MM.1S (cell line): ENCODE measurements at regions not wholly inside any gene's neighbourhood (a gene's known extent, or its start where the extent isn't known, plus 50 kb on each side); places are given as distances from the start of the nearest gene placed in this dataset.

Experiments used
- DNase-seq: peaks from one replicate; pipeline ENCODE4 v3.0.0-alpha.2; 2015
- H2AFZ ChIP-seq: fragments of 300-600 bp; sonication (generic); 2 replicates; pipeline ENCODE4 v1.6.0; 2016; ENCODE audit warnings: antibody characterized with exemption, low read length
- H3F3A ChIP-seq: fragments of 300-600 bp; sonication (generic); 2 replicates; pipeline ENCODE4 v1.6.1; 2016; ENCODE audit warnings: mild to moderate bottlenecking, antibody characterized with exemption, low read length, moderate library complexity, mixed read lengths; ENCODE audit not compliant: insufficient read depth
- H3K27ac ChIP-seq: fragments of 300-600 bp; sonication (generic); 2 replicates; pipeline ENCODE4 v1.5.1; 2016; ENCODE audit warnings: mild to moderate bottlenecking, low read length
- H3K27me3 ChIP-seq: fragments of 300-600 bp; sonication (generic); replicated peaks from 2 replicates; pipeline ENCODE4 v1.6.0; 2016; ENCODE audit warnings: low read length; ENCODE audit not compliant: insufficient read depth
- H3K36me3 ChIP-seq: fragments of 300-600 bp; sonication (generic); replicated peaks from 2 replicates; pipeline ENCODE4 v1.6.1; 2016; ENCODE audit warnings: mild to moderate bottlenecking, low read length, mixed read lengths; ENCODE audit not compliant: insufficient read depth
- H3K4me1 ChIP-seq: fragments of 300-600 bp; sonication (generic); 2 replicates; pipeline ENCODE4 v1.6.1; 2016; ENCODE audit warnings: low read length, mixed read lengths
- H3K4me2 ChIP-seq: fragments of 300-600 bp; sonication (generic); 2 replicates; pipeline ENCODE4 v1.6.0; 2016; ENCODE audit warnings: low read depth, low read length
- H3K4me3 ChIP-seq: fragments of 300-600 bp; sonication (generic); 2 replicates; pipeline ENCODE4 v1.5.1; 2016; ENCODE audit warnings: low read length, mixed read lengths
- H3K79me2 ChIP-seq: fragments of 300-600 bp; sonication (generic); 2 replicates; pipeline ENCODE4 v1.6.1; 2016; ENCODE audit warnings: mixed run types, low read length, mixed read lengths
- H3K9ac ChIP-seq: fragments of 300-600 bp; sonication (generic); 2 replicates; pipeline ENCODE4 v1.6.1; 2016; ENCODE audit warnings: low read length, mixed read lengths
- H3K9me2 ChIP-seq: fragments of 300-600 bp; sonication (generic); replicated peaks from 2 replicates; pipeline ENCODE4 v1.6.1; 2016; ENCODE audit warnings: mild to moderate bottlenecking, low read length, mixed read lengths; ENCODE audit not compliant: insufficient read depth
- H3K9me3 ChIP-seq: fragments of 300-600 bp; sonication (generic); replicated peaks from 2 replicates; pipeline ENCODE4 v1.6.1; 2016; ENCODE audit warnings: mild to moderate bottlenecking, low read length, mixed read lengths; ENCODE audit not compliant: insufficient read depth
- H4K20me1 ChIP-seq: fragments of 300-600 bp; sonication (generic); 2 replicates; pipeline ENCODE4 v1.6.1; 2016; ENCODE audit warnings: mild to moderate bottlenecking, low read length, moderate library complexity, mixed read lengths; ENCODE audit not compliant: insufficient read depth
- EZH2 ChIP-seq: fragments of 300-600 bp; sonication (generic); optimal IDR thresholded peaks from 2 replicates; pipeline ENCODE3; 2017; ENCODE audit warnings: low read depth, mild to moderate bottlenecking, antibody characterized with exemption, low read length, mixed read lengths
- EZH2phosphoT487 ChIP-seq: fragments of 300-600 bp; sonication (generic); IDR thresholded peaks from 2 replicates; pipeline ENCODE4 v1.6.1; 2018; ENCODE audit warnings: antibody characterized with exemption, low read length
- TF ChIP-seq, protein P1 (sequence below): fragments of 300-600 bp; sonication (generic); IDR thresholded peaks from 2 replicates; pipeline ENCODE4 v1.5.1; 2016; ENCODE audit warnings: antibody characterized with exemption, low read length, mixed read lengths

GRCh38 chr12:116389326-116389725, 111.8 kb upstream of the MED13L start:
- H3K4me2 ChIP-seq: no peak overlapping the region
- H3F3A ChIP-seq: no peaks in the 10 kb centered on the region
- no peak for DNase-seq

DNA sequence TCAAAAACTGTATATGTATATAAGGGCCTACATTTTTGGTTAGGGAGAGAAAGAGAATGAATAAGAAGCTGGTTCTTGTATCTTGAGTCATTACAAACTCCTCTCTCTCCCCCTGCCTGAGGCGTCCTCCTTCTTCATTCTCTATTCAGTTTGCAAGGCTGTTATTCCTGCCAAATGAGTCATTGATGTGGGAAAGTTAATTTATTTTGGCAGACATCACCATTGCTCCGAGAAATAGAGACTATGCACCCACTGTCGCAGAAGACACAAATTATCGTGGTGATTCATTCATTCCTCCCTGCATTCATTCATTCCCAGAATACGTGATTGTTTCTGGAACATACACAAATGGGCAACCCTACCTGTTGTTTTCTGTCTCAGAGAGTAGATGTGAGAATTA, 112.5 kb upstream of the MED13L start:
- Histone ChIP-seq H3K9ac (no peak overlapping the region), H3K4me3 (no peak overlapping the region), H3K36me3 (no peaks in the 10 kb centered on the region), H3K4me1 (no peaks in the 10 kb centered on the region), H3K79me2 (no peaks in the 10 kb centered on the region), H2AFZ (no peak overlapping the region), H3F3A (no peaks in the 10 kb centered on the region), H4K20me1 (no peaks in the 10 kb centered on the region), H3K9me2 (no peaks in the 10 kb centered on the region), H3K9me3 (no peaks in the 10 kb centered on the region), H3K27ac (no peak overlapping the region), H3K27me3 (no peaks in the 10 kb centered on the region), H3K4me2 (no peak overlapping the region)
- no peak for TF ChIP-seq EZH2
- no peak for TF ChIP-seq EZH2phosphoT487
- TF ChIP-seq, protein P1, sequence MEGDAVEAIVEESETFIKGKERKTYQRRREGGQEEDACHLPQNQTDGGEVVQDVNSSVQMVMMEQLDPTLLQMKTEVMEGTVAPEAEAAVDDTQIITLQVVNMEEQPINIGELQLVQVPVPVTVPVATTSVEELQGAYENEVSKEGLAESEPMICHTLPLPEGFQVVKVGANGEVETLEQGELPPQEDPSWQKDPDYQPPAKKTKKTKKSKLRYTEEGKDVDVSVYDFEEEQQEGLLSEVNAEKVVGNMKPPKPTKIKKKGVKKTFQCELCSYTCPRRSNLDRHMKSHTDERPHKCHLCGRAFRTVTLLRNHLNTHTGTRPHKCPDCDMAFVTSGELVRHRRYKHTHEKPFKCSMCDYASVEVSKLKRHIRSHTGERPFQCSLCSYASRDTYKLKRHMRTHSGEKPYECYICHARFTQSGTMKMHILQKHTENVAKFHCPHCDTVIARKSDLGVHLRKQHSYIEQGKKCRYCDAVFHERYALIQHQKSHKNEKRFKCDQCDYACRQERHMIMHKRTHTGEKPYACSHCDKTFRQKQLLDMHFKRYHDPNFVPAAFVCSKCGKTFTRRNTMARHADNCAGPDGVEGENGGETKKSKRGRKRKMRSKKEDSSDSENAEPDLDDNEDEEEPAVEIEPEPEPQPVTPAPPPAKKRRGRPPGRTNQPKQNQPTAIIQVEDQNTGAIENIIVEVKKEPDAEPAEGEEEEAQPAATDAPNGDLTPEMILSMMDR: no peak
- DNase-seq: no peak

More at GRCh38 chr12:116389326-116389725, 111.8 kb upstream of the MED13L start:
- Histone ChIP-seq H2AFZ (no peak overlapping the region), H3K79me2 (no peaks in the 10 kb centered on the region), H3K9ac (no peak overlapping the region), H3K27ac (no peak overlapping the region), H3K36me3 (no peaks in the 10 kb centered on the region), H3K4me3 (no peak overlapping the region), H3K27me3 (no peaks in the 10 kb centered on the region), H4K20me1 (no peaks in the 10 kb centered on the region), H3K9me3 (no peaks in the 10 kb centered on the region), H3K4me1 (no peaks in the 10 kb centered on the region), H3K9me2 (no peaks in the 10 kb centered on the region)
- TF ChIP-seq EZH2phosphoT487: no peak
- TF ChIP-seq EZH2: no peak
- TF ChIP-seq, protein P1: no peak

DNA sequence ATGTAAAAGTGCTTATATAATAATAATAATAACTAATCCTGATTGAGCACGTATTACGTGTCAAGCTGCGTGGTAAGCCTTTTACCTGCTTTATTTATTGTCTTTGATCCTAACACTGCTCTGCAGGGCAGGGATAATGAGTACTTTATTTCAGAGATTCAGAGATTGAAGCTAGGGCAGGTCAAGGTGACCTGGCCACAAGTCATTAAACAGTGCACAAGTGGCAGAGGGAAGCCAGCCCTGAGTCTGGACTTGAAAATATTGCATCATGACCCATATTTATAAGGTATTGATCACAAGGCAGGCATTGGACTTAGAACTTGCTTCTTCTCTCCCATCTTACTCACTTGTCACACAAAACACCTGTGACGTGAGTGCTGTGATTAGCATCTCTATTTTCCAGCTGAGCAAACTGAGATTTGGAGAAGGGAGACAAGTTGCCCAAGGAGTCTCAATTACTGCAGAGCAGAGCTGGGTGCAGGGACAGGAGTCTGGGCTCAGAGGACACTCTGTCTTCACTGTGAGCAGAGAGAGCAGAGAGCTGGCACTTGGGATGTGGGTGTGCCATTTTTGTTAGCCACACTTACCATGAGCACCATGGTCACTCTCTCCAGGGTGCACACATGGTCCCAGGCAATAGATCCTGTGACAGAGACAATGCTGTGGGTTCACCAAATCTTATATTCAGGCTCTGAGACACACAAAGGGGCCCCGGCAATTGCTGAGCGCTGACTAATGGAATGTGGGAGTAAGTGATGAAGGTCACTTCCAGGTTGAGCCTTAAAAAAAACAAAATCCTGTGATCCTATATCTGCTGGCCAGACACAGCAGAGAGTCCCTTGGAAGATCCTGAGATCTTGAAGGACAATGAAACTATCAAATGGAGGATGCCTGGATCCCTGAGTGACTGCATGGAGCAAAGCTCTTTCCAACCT, 113.2 kb upstream of the MED13L start:
- Histone ChIP-seq H3F3A (no peaks in the 10 kb centered on the region), H3K9ac (no peak overlapping the region), H3K27me3 (no peaks in the 10 kb centered on the region), H2AFZ (no peak overlapping the region), H3K9me3 (no peaks in the 10 kb centered on the region), H4K20me1 (no peaks in the 10 kb centered on the region), H3K27ac (no peak overlapping the region), H3K36me3 (no peaks in the 10 kb centered on the region), H3K9me2 (no peaks in the 10 kb centered on the region), H3K4me1 (no peaks in the 10 kb centered on the region), H3K4me2 (no peak overlapping the region), H3K79me2 (no peaks in the 10 kb centered on the region), H3K4me3 (no peak overlapping the region)
- TF ChIP-seq EZH2phosphoT487 (no peak), EZH2 (no peak)
- TF ChIP-seq, protein P1: no peak
- DNase-seq: no peak
